ENCODE measurements at regions not wholly inside any gene's neighbourhood (a gene's known extent, or its start where the extent isn't known, plus 50 kb on each side); places are given as distances from the start of the nearest gene placed in this dataset.

DNA sequence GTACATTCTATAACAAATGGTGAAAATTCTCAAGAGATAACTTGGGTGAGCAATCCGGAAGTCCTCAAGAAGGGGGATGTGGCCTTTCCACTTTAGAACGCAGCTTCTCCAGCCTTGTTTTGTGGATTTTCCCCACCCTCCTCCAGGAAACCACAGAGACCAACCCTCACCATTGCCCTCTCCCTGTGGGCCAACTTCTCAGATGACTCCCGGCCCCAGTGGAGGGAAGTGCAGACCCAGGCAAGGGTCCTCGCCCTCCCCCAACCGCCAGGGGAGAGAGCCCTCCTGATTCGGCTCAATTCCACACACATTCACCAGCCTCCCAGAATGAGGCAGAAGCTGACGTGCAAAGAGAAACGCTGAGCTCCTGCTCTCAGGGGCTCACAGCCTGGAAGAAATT, 277.2 kb downstream of the EIPR1 start:
- DNase-seq (ENCODE audit: low spot score): no peak

GRCh38 chr2:3099860-3100234, 277.8 kb downstream of the EIPR1 start:
- no peak for DNase-seq (ENCODE audit: low spot score)

DNA sequence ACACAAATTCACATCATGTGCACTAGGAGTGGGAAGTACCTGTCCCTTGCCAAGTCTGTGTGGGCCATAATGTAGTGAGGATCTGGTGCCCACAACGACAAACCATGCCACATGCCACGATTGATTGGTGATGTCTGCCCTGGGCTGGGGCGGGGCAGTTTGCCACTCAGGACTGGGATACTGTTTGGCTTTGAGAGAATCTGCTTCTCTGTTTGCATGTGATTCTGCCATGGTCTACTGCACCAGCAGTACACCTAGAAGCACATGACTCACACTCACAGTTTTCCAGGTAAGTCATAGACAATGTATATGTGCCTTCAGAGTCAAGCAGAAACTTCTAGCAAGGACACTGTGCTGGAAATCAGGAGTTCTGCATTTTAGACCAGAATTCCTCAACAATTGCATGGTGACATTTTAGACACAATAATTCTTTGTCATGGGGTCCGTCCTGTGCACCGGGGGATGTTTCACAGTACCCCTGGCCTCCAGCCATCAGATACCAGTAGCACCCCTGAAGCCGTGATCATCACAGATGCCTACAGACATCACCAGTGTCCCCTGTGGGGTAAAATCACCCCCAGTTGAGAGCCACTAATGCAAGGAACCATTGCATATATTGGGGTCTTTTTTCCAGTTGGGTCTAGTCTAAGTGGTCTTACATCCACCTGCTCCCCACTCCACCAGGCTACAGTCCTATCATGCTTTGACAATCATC, 278.3 kb downstream of the EIPR1 start:
- DNase-seq (ENCODE audit: low spot score): no peak

- DNase-seq (ENCODE audit: low spot score): no peak
Measured at GRCh38 chr2:3098231-3098630, 279.4 kb downstream of the EIPR1 start.

DNA sequence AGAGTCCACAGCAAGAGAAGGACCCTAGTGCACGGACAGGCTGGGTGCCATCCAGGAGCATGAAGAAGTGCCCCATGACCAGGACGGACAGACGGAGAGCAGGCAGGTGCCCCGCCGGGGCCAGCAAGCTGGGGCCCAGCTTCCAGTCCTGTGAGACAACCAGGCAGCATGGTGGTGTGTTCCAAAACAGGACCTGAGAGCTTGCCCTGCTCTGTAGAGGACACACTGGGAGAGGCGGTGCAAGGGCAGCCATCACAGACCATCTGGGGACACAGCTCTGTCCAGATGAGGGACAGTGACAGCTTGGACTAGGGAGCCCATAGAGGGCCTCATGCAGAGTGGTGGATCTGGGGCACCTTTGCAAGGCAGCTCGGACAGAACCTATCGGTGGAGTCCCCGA, 279.8 kb downstream of the EIPR1 start:
- no peak for DNase-seq (ENCODE audit: low spot score)

DNA sequence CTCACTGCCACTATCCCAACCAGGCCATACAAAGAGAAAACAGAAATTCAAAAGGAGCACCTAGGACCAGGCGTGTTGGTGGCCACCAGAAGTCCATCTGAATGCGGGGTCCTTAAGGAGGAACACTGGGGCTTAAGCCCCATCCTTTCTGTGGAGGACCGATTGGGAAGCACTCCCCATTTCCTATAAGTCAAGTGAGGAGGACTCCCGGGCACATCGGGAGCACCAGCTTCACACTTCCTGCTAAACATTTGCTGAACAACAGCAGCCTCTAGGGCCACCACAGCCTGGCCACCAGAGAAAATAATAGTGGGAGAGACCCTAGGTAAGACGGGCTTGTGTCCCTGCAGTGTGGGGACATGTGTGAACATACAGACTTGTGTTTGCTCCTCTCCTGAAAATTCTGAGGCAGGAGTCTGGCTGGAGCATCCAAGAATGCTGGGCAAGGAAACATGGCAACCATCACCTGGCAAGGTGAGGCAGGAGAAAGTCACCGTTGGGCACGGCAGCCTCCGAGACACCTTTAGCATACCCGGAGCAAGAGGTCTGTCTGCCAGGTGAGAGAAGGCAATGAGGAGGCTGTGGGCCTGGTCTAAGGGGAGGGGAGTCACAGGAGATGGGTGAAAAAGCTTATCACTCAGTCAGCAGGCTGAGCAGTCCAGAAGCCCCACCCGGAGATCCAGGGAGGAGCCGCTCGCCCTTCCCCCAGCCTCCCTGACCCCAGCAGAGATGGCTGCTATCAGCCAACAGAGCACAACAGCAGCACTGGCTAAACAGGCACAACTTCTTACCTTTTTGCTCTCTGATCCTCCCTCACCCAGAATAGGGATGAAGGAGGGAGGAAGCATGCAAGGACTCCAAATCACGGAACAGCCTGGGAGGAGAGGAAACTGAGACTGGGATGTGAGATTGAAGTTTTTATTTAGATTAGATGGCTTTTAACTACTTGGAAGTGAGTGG, 282.3 kb downstream of the EIPR1 start:
- no peak for DNase-seq (ENCODE audit: low spot score)

DNA sequence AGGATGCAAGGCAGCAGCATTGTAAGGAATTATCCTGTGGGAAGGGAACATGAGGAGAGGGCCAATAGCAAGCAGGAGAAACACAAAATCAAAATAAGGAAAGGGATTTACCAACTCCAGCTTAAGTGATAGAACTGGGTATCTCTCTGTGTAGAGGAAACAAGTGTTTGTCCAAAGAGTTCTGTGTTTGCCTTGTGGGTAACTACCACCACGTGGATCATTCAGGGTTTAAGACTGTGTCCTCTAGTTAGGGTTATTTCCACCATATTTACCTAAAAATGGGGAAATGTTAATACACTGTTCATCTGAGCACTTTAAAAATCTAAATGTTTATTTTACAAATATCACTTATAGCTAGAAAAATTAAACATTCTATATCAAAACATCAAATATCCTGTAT, 283.3 kb downstream of the EIPR1 start:
- DNase-seq (ENCODE audit: low spot score): no peak

DNA sequence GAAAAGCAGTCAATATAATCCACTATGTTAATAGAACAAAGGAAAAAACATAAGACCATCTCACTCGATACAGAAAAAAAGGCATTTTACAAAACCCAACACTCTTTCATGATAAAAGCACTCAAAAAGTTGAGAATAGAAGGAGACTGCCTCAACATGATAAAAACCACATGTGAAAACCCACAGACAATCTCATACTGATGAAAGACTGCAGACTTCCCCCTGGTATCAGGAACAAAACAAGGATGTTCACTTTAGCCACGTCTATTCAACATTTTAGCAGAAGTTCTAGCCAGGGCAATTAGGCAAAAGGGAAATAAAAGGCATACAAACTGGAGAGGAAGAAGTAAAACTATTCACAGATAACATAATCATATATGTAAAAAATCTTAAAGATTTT, 285.9 kb downstream of the EIPR1 start:
- DNase-seq (ENCODE audit: low spot score): no peak

- DNase-seq (ENCODE audit: low spot score): no peak
Measured at GRCh38 chr2:3082705-3083104, 294.9 kb downstream of the EIPR1 start.

DNA sequence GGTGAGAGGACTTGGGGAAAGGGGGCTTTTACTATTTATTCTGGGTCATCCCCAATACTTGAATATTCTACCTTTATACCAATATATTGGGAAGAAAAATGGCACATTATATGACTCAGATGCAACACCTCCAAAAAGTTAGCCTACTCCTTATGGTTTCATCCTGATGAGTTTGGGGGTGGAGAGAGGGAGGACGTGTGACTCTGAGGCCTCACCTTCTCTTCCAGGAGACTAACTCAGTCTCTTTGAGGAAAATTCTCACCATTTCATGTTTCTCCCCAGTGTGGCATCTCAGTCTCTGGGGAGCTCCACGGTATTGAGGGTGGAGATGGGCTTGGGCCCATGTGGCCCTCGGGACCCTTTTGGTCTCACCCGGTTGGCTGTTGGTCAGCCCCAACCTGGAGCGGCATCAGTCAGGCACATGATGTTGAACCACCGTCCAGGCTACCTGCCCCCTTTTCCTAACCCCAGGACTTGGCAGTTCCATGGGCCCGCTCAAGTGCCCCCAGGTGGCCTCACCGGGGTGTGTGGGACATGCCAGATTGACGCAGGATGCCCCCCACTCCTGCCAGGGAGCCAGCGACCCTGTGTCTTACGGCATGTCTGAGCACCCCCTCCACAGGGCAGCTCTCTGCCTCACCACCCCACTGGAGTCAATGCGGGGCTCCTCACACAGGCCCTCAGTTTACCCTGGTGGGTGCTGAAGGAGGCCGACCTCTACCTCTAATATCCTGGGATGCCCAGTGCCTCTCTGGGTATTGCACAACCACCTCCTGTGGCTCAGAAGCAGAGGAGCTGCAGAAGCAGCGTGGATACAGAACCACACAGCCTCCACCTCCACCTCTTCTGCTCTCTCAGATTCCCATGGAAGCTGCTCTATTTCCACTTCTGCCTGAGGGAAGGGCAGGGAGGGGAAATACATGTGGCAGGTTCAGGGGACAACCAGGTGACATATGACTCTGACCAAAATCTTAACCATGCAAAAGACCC, 297.4 kb downstream of the EIPR1 start:
- DNase-seq (ENCODE audit: low spot score): no peak

DNA sequence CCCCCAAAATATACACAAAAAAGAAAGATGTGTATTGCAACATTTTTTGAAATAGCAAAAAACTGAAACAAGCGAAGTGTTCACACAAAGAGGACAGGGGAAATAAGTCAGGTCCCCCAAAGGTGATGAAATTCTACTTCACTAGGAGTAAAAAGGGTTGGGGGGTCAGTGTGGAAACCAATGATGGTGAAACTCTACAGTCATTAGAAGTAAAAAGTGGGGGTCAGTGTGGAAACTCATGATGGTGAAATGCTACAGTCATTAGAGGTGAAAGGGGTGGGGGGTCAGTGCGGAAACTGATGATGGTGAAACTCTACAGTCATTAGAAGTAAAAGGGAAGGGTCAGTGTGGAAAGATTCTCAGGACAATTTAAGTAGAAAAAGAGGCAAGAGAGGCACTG, 298.2 kb downstream of the EIPR1 start:
- no peak for DNase-seq (ENCODE audit: low spot score)

DNA sequence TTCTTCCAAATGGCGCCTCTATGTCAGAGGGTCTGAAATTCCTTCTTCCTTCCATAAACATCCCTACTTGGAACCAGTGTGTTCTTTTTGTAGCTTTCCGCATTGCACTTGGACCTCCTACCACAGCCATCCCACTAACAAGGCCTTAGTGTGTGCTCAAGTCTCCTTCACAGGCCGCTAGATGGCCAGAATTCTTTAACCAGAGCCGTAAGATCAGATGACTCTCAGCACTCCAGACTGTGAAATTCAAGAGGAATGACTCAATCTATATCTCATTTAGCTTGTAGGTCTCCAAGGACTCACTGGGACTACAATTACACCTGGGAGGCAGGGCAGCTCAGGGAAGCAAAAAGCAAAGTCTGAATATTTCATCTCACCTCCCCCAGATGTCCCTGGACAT, 298.9 kb downstream of the EIPR1 start:
- no peak for DNase-seq (ENCODE audit: low spot score)

GRCh38 chr2:3076848-3077642, 300.6 kb downstream of the EIPR1 start:
- no peak for DNase-seq (ENCODE audit: low spot score)

- no peak for DNase-seq (ENCODE audit: low spot score)
Measured at GRCh38 chr2:3075991-3076340, 301.7 kb downstream of the EIPR1 start.

DNA sequence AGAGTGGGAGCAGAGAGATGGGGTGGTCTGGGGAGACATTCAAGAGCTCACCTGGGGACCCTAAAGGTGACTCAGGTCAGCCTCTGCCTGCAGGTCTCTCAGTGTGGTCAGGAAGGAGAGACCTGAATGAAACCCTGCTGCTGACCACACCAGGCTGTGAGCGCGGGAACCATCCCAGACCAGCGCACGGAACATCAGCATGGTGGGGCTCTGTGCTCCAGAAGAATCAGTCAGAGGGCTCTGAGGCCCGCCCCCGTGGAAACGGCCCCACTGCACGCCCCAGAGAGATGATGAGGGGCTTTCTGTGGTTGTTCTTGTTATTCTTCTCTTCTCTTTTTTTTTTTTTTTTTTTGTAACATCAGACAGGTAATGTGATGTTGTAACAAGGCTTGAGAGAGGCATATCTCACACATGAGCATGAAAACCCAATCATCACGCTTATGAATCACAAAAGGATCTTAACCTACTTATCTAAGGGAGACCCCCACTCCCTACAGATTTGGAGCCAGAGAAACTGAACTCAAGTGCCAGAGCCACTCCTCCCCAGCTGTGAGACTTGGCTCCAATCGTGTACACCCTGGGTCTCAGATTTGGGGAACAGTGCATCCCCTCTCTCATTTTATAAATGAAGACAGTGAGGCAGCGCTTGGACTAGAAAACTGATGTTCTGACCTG, 302.2 kb downstream of the EIPR1 start:
- DNase-seq (ENCODE audit: low spot score): no peak

DNA sequence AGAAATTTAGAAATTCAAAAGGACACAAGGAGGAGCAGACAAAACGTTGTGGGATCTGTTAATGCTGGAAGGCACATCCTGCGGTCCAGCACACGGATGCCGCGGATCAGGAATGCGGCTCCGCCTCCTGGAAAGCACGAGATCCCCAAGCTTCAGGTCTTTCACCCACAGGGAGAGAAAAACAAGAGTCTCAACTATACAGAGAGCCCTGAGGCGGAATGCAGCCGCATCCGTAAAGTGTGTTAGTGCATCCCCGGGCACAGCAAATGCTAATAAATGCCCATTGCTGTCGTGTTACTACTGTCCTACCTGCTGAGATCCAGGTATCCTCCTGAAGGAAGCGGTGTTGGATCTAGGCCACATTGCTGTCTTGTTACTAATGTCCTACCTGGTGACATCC, 303.9 kb downstream of the EIPR1 start:
- no peak for DNase-seq (ENCODE audit: low spot score)

DNA sequence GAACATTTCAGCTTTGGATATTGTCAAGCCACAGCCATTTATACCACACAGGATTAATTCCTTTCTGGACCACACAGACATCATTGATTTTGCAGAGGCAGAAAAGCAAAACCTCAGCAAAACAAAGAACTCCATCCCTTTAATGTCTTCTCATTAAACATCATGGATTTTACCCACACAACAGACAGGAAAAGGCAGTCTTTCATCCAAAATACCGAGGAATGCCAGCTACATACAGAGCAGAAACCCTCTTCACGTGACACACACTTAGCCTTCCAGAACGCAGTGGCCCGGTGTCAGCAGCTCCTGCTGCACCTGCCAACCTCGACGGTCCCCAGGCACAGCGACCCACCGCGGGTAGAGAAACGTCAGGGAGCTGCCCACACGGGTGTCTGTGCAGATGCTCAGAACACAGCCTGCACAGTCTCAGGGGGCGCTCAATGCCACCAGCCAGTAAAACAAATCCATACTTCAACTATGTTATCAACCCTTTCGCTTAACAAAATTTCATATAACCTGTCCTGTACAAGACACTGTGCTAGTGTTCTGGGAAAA, 304.5 kb downstream of the EIPR1 start:
- no peak for DNase-seq (ENCODE audit: low spot score)

DNA sequence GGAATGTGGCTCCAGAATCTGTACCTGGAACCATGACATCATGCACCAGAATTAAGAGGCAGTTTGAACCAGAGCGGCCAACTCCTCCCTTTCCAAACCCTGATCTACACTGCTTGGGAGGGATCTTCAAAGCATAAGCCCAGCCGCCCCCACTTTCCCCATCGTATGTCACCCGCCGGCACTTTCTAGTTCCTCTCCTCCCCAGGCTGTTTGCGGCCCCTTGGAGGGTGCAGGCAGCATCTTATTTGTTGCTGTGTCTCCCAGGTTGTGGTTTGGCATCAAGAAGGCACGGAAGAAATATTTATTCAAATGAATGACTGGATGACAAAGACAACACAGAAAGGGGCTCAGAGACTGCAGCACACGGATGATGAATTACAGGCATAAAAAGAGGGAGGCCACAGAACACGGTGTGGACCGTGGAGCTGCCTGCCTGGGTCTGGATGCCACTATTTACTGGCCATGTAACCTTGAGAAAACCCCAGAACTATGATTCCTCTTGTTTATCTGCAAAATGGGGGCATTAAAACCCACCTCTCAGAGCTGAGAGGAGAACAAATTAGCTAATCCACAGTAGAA, 305.8 kb downstream of the EIPR1 start:
- no peak for DNase-seq (ENCODE audit: low spot score)

DNA sequence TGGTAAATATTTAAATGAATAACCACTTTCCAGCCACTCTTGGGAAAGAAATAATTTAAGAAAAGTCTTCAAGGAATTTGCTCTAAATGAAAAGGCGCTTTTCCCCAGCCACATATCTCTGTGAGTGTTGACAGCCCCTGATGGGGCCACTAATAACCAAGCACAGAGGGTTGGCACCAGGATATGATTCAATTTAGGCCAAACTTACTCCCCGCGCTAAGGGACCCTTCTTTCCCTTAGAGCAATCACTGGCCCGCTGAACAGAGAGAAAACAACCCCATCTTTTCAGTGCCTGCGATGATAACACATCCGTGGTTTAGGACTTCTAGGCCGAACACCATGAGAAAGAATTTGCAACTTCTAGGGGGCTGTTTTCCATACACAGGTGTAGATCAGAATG, 310.8 kb downstream of the EIPR1 start:
- DNase-seq (ENCODE audit: low spot score): no peak

DNA sequence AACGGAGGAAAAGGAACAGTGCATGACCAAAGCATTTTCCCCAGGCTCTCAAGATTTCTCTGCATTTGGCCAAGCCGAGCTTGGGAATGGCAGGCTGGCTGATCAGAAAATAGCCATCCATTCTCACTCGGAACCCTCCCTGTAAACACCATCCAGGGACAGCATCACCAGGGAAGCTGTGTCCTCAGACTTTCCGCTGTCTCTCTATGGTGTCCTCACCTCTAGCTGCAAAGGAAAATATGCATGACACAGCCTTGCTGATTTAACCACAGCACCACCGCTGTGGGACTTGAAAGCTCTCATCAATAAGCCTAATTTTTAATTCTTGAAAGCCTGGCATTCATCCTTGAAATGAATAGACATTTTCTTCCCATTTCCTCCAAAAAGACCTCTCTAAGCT, 311.7 kb downstream of the EIPR1 start:
- DNase-seq (ENCODE audit: low spot score): no peak

All from iPS-NIHi11 (cell line).